Activated CD4-positive, alpha-beta T cell treated with anti-CD3 and anti-CD28 coated beads, Interleukin-2, amount 50 U/mL, for 16 hours (primary cell): ENCODE measurements at regions not wholly inside any gene's neighbourhood (a gene's known extent, or its start where the extent isn't known, plus 50 kb on each side); places are given as distances from the start of the nearest gene placed in this dataset.

Experiments used
- DNase-seq: peaks from one replicate; pipeline ENCODE4 v3.0.0-alpha.2; 2020

- no peak for DNase-seq
These were observed 450.1 kb upstream of the THBS1 start for GRCh38 chr15:39130556-39131379.

- DNase-seq = no peak
These were observed 449.3 kb upstream of the THBS1 start for GRCh38 chr15:39131609-39132008.

- DNase-seq = no peak
These were observed 448.8 kb upstream of the THBS1 start for GRCh38 chr15:39132070-39132469.

GRCh38 chr15:39132954-39133600 is 447.8 kb upstream of the THBS1 start:
- no peak for DNase-seq

GRCh38 chr15:39134282-39134681 is 446.6 kb upstream of the THBS1 start:
- DNase-seq = no peak

GRCh38 chr15:39135989-39136388 is 444.9 kb upstream of the THBS1 start:
- no peak for DNase-seq

- no peak for DNase-seq
These were observed 441.3 kb upstream of the THBS1 start for GRCh38 chr15:39139431-39140059.

GRCh38 chr15:39140060-39140604 is 440.7 kb upstream of the THBS1 start:
- peak; percentile 35 for DNase-seq

- DNase-seq = no peak
These were observed 438.4 kb upstream of the THBS1 start for GRCh38 chr15:39142500-39142899.

- no peak for DNase-seq
These were observed 437.4 kb upstream of the THBS1 start for GRCh38 chr15:39143479-39143878.

GRCh38 chr15:39144051-39144450 is 436.8 kb upstream of the THBS1 start:
- DNase-seq = no peak

GRCh38 chr15:39144613-39145499 is 436.0 kb upstream of the THBS1 start:
- DNase-seq = peak; percentile 39

- no peak for DNase-seq
These were observed 434.8 kb upstream of the THBS1 start for GRCh38 chr15:39145854-39146625.

- DNase-seq = no peak
These were observed 431.2 kb upstream of the THBS1 start for GRCh38 chr15:39149636-39150150.

- DNase-seq = no peak
These were observed 429.3 kb upstream of the THBS1 start for GRCh38 chr15:39151545-39151944.

- DNase-seq = no peak
These were observed 427.7 kb upstream of the THBS1 start for GRCh38 chr15:39153058-39153714.

- no peak for DNase-seq
These were observed 427.2 kb upstream of the THBS1 start for GRCh38 chr15:39153716-39154115.

- no peak for DNase-seq
These were observed 426.6 kb upstream of the THBS1 start for GRCh38 chr15:39154227-39154638.

- no peak for DNase-seq
These were observed 426.1 kb upstream of the THBS1 start for GRCh38 chr15:39154776-39155175.

- DNase-seq = no peak
These were observed 424.7 kb upstream of the THBS1 start for GRCh38 chr15:39156166-39156565.

GRCh38 chr15:39156646-39157250 is 424.1 kb upstream of the THBS1 start:
- DNase-seq = no peak
